GM23338 (cell line): ENCODE measurements at regions not wholly inside any gene's neighbourhood (a gene's known extent, or its start where the extent isn't known, plus 50 kb on each side); places are given as distances from the start of the nearest gene placed in this dataset.

Source experiments
- CREB1 ChIP-seq: fragments of 250-450 bp; sonication (Bioruptor Pico); IDR thresholded peaks from 2 replicates; pipeline ENCODE4 v1.5.0; 2020; ENCODE audit warnings: low read depth, mild to moderate bottlenecking, moderate library complexity
- CTCF ChIP-seq, 2 experiments: fragments of 200-600 bp in 1 of 2; sonication (generic) in 1 of 2; conservative IDR thresholded peaks; 2 replicates each; pipeline versions ENCODE4 v1.5.1 to v1.6.1; 2016 to 2017; ENCODE audit warnings: antibody characterized with exemption in 2 of 2, low read depth in 2 of 2, mild to moderate bottlenecking in 2 of 2, moderate library complexity in 1 of 2
- EZH2 ChIP-seq: fragments of 200-600 bp; sonication (generic); IDR thresholded peaks from one replicate; pipeline ENCODE4 v1.8.0; 2017; ENCODE audit warnings: antibody characterized with exemption, mild to moderate bottlenecking, low read depth; ENCODE audit not compliant: unreplicated experiment
- EZH2phosphoT487 ChIP-seq: fragments of 200-600 bp; sonication (generic); IDR thresholded peaks from one replicate; pipeline ENCODE4 v1.8.1; 2018; ENCODE audit warnings: antibody characterized with exemption; ENCODE audit not compliant: unreplicated experiment
- POLR2AphosphoS5 ChIP-seq: IDR thresholded peaks from 2 replicates; pipeline ENCODE4 v1.6.1; 2016; ENCODE audit warnings: antibody characterized with exemption, low read depth
- REST ChIP-seq: IDR thresholded peaks from one replicate; pipeline ENCODE4 v1.6.1; 2018; ENCODE audit warnings: antibody characterized with exemption; ENCODE audit not compliant: unreplicated experiment

GRCh38 chr15:69668039-69668705 is 215.6 kb downstream of the RPLP1 start:
- TF ChIP-seq CTCF (conservative IDR thresholded peaks at IDR 0.05; ENCODE audit: low read depth in 2 of 2): no peak
- TF ChIP-seq REST: no peak
- TF ChIP-seq EZH2phosphoT487: no peak
- TF ChIP-seq CREB1 (CRISPR knock-in tag): no peak
- TF ChIP-seq POLR2AphosphoS5: no peak
- no peak for TF ChIP-seq EZH2
